ENCODE measurements at regions not wholly inside any gene's neighbourhood (a gene's known extent, or its start where the extent isn't known, plus 50 kb on each side); places are given as distances from the start of the nearest gene placed in this dataset.

DNA sequence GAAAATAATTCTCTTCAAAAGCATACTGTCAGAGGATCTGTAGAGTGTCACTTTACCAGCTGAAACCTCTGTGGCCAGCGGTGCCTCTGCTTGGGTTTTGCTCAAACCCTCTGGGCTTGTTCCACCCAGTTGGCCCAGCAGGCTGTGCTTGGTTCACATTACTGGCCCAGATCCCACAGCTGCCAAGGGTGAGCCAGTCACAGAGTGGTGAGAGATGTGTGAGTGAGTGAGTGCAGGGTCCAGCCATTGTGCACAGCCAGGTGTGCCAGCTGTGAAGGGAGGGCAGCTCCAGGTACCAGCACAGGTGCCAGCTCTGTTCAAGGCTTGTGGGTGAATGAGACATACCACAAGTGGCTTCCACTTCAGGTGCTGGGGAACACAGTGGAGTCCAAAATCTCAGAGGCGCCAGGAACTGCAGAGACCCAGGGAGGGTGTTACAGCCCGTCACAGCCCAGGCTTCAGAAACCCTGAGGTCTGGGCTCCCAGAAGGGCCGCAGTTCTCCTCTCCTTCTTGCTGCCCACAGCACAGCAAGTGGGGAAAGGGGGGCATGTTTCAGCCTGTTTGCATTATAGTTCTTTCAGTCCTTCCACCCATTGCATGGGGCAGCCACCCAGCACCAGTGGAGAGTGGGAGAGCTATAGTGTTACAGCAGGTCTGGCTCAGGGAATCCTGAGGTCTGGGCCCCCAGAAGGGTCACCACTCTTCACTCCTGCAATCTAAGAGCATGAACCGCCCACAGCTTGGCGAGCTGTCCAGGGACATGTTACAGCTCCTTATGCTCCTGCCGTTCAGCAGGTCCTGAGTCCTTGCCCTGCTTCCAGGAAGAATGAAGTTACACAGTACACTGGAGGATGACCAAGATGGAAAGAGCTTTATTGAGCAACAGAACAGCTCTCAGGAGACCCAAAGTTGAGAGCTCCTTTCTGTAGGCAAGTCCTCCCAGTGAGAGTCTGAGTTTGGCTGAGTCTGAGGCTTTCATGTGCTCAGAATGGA is 931.7 kb upstream of the SORCS1 start:
- WGBS, 2 experiments (ENCODE audit: extremely low coverage in 2 of 2, insufficient read length in 1 of 2): 50% methylated on average over 1 of the region's 7 CpGs; no CpG with 5 or more reads in 1 of the 2 experiments
- H2AFZ ChIP-seq (replicated peaks; ENCODE audit: low read length, poor library complexity): no peak overlapping the region
- no peaks in the 10 kb centered on the region for H3K9me1 ChIP-seq (ENCODE audit: insufficient read depth, low read length)
- ATAC-seq (ENCODE audit: low read depth) (no peak), DNase-seq (no peak)
- no peak overlapping the region for H2BK120ac ChIP-seq (ENCODE audit: low read depth, low read length)
- no peak overlapping the region for H3K9ac ChIP-seq (ENCODE audit: low read depth, low read length)
- no peak overlapping the region for H4K5ac ChIP-seq (ENCODE audit: low read depth, low read length)
- dilution Hi-C loops (cut with HindIII; ENCODE audit: low sequenced_read_pairs, unreplicated experiment) (no loop called here), intact Hi-C loops (cut with micrococcal nuclease) (no loop called here), in situ Hi-C loops (cut with MboI; ENCODE audit: low sequenced_read_pairs) (no loop called here)
- H3K18ac ChIP-seq (ENCODE audit: low read depth, low read length): no peak overlapping the region
- no peak overlapping the region for H2BK20ac ChIP-seq (ENCODE audit: low read depth, low read length)
- no TSS peak for BruUV-seq (replicated peaks)
- peaks cover 22% of the 10 kb centered on the region for H3K9me3 ChIP-seq (ENCODE audit: control insufficient read depth, insufficient read depth, low read length)
- no peaks in the 10 kb centered on the region for H3K36me3 ChIP-seq (ENCODE audit: control insufficient read depth, insufficient read depth, low read length)
- no peaks in the 10 kb centered on the region for H3K27me3 ChIP-seq (ENCODE audit: control insufficient read depth, insufficient read depth, low read length)
- H3K4me2 ChIP-seq (ENCODE audit: low read depth, low read length): no peak overlapping the region
- no peak overlapping the region for H4K8ac ChIP-seq (ENCODE audit: low read depth in 2 of 2, low read length in 2 of 2)
- no peaks in the 10 kb centered on the region for H3K79me1 ChIP-seq (ENCODE audit: low read depth in 1 of 2, low read length in 2 of 2)
- CTCF ChIA-PET: no interaction called here
- no peak overlapping the region for H3K4me3 ChIP-seq (ENCODE audit: insufficient read depth, low read depth, low read length)
- H4K91ac ChIP-seq (ENCODE audit: insufficient read depth, low read depth, low read length): no peak overlapping the region
- no peak overlapping the region for H3K56ac ChIP-seq (ENCODE audit: extremely low read depth, insufficient read depth, low read length)
- H3K4me1 ChIP-seq (ENCODE audit: control insufficient read depth, insufficient read depth, low read length): no peaks in the 10 kb centered on the region
- no peak overlapping the region for H3K4ac ChIP-seq (ENCODE audit: low read depth, low read length)
- TF ChIP-seq SMC3 (IDR thresholded peaks at IDR 0.05; ENCODE audit: low read depth, low read length) (no peak), CEBPB (IDR thresholded peaks at IDR 0.05; ENCODE audit: low read depth, low read length) (no peak), CTCF (conservative IDR thresholded peaks at IDR 0.05; ENCODE audit: low read depth, low read length) (no peak), MXI1 (IDR thresholded peaks at IDR 0.05; ENCODE audit: borderline replicate concordance, low read depth, low read length) (no peak)
- no peak overlapping the region for H3K27ac ChIP-seq (ENCODE audit: insufficient read depth, low read length)
- H2BK15ac ChIP-seq (ENCODE audit: low read depth, low read length): no peak overlapping the region
- POLR2A ChIA-PET (ENCODE audit: unreplicated experiment): no interaction called here
- H3K14ac ChIP-seq (replicated peaks; ENCODE audit: low read depth, low read length): no peak overlapping the region
- no peak overlapping the region for H2AK9ac ChIP-seq (replicated peaks; ENCODE audit: low read depth, low read length, poor library complexity)
- no peak overlapping the region for H2BK5ac ChIP-seq (ENCODE audit: low read depth, low read length, poor library complexity, severe bottlenecking)
- no peak overlapping the region for H2AK5ac ChIP-seq (ENCODE audit: low read depth, low read length)
- no peak overlapping the region for H3K23ac ChIP-seq (ENCODE audit: low read depth, low read length)
- H4K20me1 ChIP-seq (ENCODE audit: insufficient read depth, low read length): no peaks in the 10 kb centered on the region

Measured in IMR-90 (cell line).